Activated CD8-positive, alpha-beta T cell treated with anti-CD3 and anti-CD28 coated beads for 36 hours (primary cell): ENCODE measurements at regions not wholly inside any gene's neighbourhood (a gene's known extent, or its start where the extent isn't known, plus 50 kb on each side); places are given as distances from the start of the nearest gene placed in this dataset.

Experiments
- ATAC-seq: fragments of 200-7000 bp; cut with Tn5 transposase; one replicate; pipeline ENCODE4 v1.10.0; 2021; ENCODE audit warnings: mild to moderate bottlenecking, moderate library complexity
- CTCF ChIA-PET: fragments of 350-600 bp; sonication (Branson Sonifier 250); formaldehyde crosslinking; loops from one replicate; lab custom pipeline; 2021; ENCODE audit warnings: antibody characterized with exemption; lab: Charles Lee
- POLR2A ChIA-PET: fragments of 350-600 bp; sonication (Branson Sonifier 250); formaldehyde crosslinking; loops from one replicate; lab custom pipeline; 2021; ENCODE audit warnings: antibody characterized with exemption; lab: Charles Lee
- DNase-seq: peaks from one replicate; pipeline ENCODE4 v3.0.0-alpha.2; 2020
- H3K27ac Mint-ChIP-seq: one replicate; pipeline ENCODE4 v1.8.0; 2021; ENCODE audit warnings: mild to moderate bottlenecking, mixed read lengths
- H3K27me3 Mint-ChIP-seq: one replicate; pipeline ENCODE4 v1.8.0; 2021; ENCODE audit warnings: mixed read lengths
- H3K36me3 Mint-ChIP-seq: one replicate; pipeline ENCODE4 v1.8.0; 2021; ENCODE audit warnings: low read depth, mixed read lengths
- H3K4me1 Mint-ChIP-seq: one replicate; pipeline ENCODE4 v1.8.0; 2021; ENCODE audit warnings: low read depth, mixed read lengths
- H3K4me3 Mint-ChIP-seq: one replicate; pipeline ENCODE4 v1.8.0; 2021; ENCODE audit warnings: mild to moderate bottlenecking, moderate library complexity, mixed read lengths
- H3K9me3 Mint-ChIP-seq: one replicate; pipeline ENCODE4 v1.8.0; 2021; ENCODE audit warnings: mixed read lengths
- intact Hi-C: fragments of 100-400 bp; cut with micrococcal nuclease; formaldehyde crosslinking; loops from one replicate; pipeline ENCODE4 v1.10.0; 2022
- TF ChIP-seq, protein P1 (sequence below): fragments of 200-600 bp; IDR thresholded peaks from one replicate; pipeline ENCODE4 v1.8.0; 2022; ENCODE audit warnings: antibody characterized with exemption, mild to moderate bottlenecking

GRCh38 chr2:120415060-120415459 is 69.1 kb downstream of the INHBB start:
- Mint-ChIP-seq H3K36me3 (no peaks in the 10 kb centered on the region), H3K4me1 (no peaks in the 10 kb centered on the region), H3K9me3 (peaks cover 9% of the 10 kb centered on the region), H3K27me3 (peaks cover 9% of the 10 kb centered on the region), H3K27ac (no peak overlapping the region), H3K4me3 (no peak overlapping the region)
- CTCF ChIA-PET, result no interaction called here
- DNase-seq (no peak), ATAC-seq (no peak)
- intact Hi-C loops, result no loop called here
- TF ChIP-seq, protein P1, sequence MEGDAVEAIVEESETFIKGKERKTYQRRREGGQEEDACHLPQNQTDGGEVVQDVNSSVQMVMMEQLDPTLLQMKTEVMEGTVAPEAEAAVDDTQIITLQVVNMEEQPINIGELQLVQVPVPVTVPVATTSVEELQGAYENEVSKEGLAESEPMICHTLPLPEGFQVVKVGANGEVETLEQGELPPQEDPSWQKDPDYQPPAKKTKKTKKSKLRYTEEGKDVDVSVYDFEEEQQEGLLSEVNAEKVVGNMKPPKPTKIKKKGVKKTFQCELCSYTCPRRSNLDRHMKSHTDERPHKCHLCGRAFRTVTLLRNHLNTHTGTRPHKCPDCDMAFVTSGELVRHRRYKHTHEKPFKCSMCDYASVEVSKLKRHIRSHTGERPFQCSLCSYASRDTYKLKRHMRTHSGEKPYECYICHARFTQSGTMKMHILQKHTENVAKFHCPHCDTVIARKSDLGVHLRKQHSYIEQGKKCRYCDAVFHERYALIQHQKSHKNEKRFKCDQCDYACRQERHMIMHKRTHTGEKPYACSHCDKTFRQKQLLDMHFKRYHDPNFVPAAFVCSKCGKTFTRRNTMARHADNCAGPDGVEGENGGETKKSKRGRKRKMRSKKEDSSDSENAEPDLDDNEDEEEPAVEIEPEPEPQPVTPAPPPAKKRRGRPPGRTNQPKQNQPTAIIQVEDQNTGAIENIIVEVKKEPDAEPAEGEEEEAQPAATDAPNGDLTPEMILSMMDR, result no peak
- POLR2A ChIA-PET, result no interaction called here

DNA sequence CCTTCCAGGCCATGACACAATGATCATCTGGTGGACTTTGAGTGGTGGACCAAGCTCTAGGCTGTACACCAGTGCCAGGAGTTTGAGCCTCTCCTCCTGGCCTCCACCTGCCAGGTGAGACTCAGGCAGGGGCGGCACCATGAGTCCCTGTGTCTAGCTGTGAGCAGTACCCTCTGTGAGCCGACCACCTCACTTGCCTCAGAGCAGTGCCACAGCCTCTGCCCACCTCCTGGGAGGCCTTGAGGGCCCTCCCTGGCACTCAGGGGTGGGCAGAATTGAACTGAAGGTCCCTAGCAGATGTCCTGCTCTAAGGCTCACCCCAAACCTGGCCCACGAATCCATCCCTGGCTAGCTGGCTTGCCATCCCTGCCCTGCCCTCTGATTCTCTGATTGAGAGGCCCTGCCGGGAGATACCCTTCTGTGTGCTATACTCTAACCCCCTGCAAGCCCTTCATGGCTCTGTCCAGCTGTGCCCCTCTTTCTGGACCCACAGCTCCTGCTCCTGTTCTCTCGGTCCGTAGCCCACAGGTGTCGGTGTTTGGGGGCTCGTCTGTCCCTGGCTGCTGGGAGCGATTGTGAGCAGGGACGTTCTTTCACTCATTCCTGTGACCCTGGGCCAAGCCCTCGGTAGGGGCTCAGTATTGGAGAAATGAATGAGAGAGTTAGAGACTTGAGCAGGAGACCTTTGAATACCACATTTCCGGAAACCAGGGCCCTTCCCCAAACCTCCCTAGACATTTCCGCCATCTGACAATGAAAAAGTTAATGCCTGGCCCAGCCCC is 70.0 kb downstream of the INHBB start:
- Mint-ChIP-seq H3K27me3 (peaks cover 9% of the 10 kb centered on the region), H3K4me3 (no peak overlapping the region), H3K9me3 (peaks cover 9% of the 10 kb centered on the region), H3K27ac (no peak overlapping the region), H3K36me3 (no peaks in the 10 kb centered on the region), H3K4me1 (no peaks in the 10 kb centered on the region)
- intact Hi-C loops, result no loop called here
- ChIA-PET POLR2A (no interaction called here), CTCF (no interaction called here)
- TF ChIP-seq, protein P1, result no peak
- no peak for DNase-seq
- no peak for ATAC-seq

DNA sequence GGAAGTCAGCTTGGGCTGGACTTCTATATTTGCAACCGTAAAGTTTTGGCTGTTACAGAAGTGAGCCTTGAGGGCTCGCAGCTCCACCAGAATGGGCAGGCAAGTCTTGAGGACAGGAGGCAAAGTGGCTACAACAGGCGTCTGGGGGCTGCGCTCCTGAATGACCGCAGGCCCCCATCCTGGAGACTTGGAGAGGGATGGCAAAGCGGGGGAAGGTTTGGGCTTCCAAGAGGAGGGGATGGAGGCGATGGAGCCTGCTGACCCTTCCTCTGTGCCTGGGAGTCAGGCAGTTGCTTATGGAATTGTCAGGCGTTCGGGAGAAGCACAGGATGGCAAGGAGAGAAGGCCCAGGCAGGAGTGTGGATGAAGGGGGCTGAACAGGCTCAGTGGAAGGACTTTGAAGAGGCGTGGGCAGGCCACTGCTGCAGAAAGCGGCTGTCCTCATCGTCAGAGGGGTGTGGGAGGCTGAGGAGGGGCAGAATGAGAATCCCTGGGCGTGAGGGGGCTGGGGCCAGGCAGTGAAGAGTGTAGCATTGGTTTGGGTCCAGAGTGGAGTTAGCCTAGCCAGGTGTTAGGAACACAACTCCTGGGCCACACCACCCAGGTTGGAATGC is 72.3 kb downstream of the INHBB start:
- POLR2A ChIA-PET, result no interaction called here
- intact Hi-C loops, result no loop called here

DNA sequence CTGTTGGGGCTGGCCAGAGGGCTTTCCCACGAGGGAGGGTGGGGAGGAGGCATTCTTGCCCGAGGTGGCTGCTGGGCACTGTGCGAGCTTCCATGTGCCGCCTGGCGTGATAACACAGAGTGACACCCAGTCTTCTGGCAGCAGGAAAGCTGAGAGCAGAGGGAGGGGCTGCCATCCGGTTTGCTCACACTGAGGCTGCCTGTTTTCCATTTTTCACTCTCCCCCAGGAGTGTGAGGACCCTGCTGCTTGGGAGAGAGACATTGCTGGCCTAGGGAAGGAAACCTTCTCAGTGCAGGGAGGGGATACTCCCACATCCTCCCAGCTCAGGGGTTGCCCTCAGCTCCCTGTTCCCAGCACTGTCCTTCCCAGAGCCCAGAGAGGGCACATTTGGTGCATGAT is 73.1 kb downstream of the INHBB start:
- CTCF ChIA-PET, result no interaction called here
- Mint-ChIP-seq H3K4me3 (no peak overlapping the region), H3K27ac (no peak overlapping the region), H3K27me3 (peaks cover 7% of the 10 kb centered on the region), H3K36me3 (no peaks in the 10 kb centered on the region), H3K9me3 (no peaks in the 10 kb centered on the region), H3K4me1 (no peaks in the 10 kb centered on the region)
- POLR2A ChIA-PET, result no interaction called here
- ATAC-seq (no peak), DNase-seq (no peak)
- TF ChIP-seq, protein P1, result no peak
- intact Hi-C loops, result no loop called here

More for the DNA sequence above, 72.3 kb downstream of the INHBB start:
- no peak overlapping the region for H3K4me3 Mint-ChIP-seq
- no peaks in the 10 kb centered on the region for H3K4me1 Mint-ChIP-seq
- no peaks in the 10 kb centered on the region for H3K9me3 Mint-ChIP-seq
- no peak for ATAC-seq
- TF ChIP-seq, protein P1, result no peak
- CTCF ChIA-PET, result no interaction called here
- H3K36me3 Mint-ChIP-seq, result no peaks in the 10 kb centered on the region
- no peak for DNase-seq
- H3K27ac Mint-ChIP-seq, result no peak overlapping the region
- peaks cover 7% of the 10 kb centered on the region for H3K27me3 Mint-ChIP-seq

DNA sequence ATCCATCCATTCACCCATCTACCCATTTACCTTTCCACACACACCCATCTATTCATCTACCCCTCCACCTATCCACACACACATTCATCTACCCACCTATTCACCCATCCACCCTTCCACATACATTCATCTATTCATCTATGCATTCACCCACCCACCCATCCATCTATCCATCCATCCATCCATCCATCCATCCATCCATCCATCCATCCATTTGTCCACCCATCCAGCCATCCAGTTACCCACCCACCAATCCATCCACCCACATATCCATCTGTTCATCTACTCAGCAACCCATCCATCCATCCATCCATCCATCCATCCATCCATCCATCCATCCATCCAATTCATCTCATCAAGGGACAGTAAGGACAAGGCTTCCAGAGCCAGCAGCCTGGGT is 74.0 kb downstream of the INHBB start:
- Mint-ChIP-seq H3K36me3 (no peaks in the 10 kb centered on the region), H3K27ac (no peak overlapping the region), H3K4me1 (no peaks in the 10 kb centered on the region), H3K27me3 (peaks cover 7% of the 10 kb centered on the region), H3K9me3 (no peaks in the 10 kb centered on the region), H3K4me3 (no peak overlapping the region)
- CTCF ChIA-PET, result no interaction called here
- POLR2A ChIA-PET, result no interaction called here
- ATAC-seq (no peak), DNase-seq (no peak)
- intact Hi-C loops, result no loop called here
- TF ChIP-seq, protein P1, result no peak
